ENCODE measurements at regions not wholly inside any gene's neighbourhood (a gene's known extent, or its start where the extent isn't known, plus 50 kb on each side); places are given as distances from the start of the nearest gene placed in this dataset.
A peak's percentile ranks its signal among the peaks of the same experiment; 100 is the strongest.

- Histone ChIP-seq H3K4me2 (ENCODE audit: extremely low read depth, insufficient read depth, low read length) (no peak overlapping the region), H3K27me3 (ENCODE audit: control insufficient read depth, insufficient read depth, low read length) (no peaks in the 10 kb centered on the region), H3K4me1 (ENCODE audit: control insufficient read depth, extremely low read depth, insufficient read depth, low read length) (peaks cover 16% of the 10 kb centered on the region), H3K27ac (ENCODE audit: insufficient read depth, low read length) (no peak overlapping the region), H3K9ac (ENCODE audit: insufficient read depth, low read length) (no peak overlapping the region), H3K9me3 (ENCODE audit: control insufficient read depth, insufficient read depth, low read depth, low read length) (no peaks in the 10 kb centered on the region), H3K4me3 (replicated peaks in 1 of 4; ENCODE audit: control extremely low read depth in 1 of 4, insufficient read depth in 1 of 4, low read depth in 3 of 4, low read length in 4 of 4) (no peak overlapping the region), H3K79me2 (ENCODE audit: control insufficient read depth, insufficient read depth, low read length) (no peaks in the 10 kb centered on the region), H2AFZ (ENCODE audit: low read length) (no peak overlapping the region), H4K20me1 (ENCODE audit: control insufficient read depth, extremely low read depth, insufficient read depth, low read length) (no peaks in the 10 kb centered on the region), H3K36me3 (ENCODE audit: control insufficient read depth, insufficient read depth, low read length) (no peaks in the 10 kb centered on the region)
- DNase-seq (ENCODE audit: low read depth in 2 of 2), result no peak
- TF ChIP-seq EZH2 (IDR thresholded peaks at IDR 0.05; ENCODE audit: low read length, missing control alignments) (no peak), CTCF (conservative IDR thresholded peaks at IDR 0.05 in 1 of 2, IDR thresholded peaks at IDR 0.05 in 1 of 2; ENCODE audit: low read depth in 1 of 2, low read length in 2 of 2) (no peak)
These were observed 65.1 kb downstream of the IRF2BPL start for GRCh38 chr14:76963372-76963771.

GRCh38 chr14:76962303-76962660 lies 66.2 kb downstream of the IRF2BPL start:
- H3K4me2 ChIP-seq (ENCODE audit: extremely low read depth, insufficient read depth, low read length), result peak overlapping the region; percentile 98
- peak overlapping the region; percentile 36 for H3K9ac ChIP-seq (ENCODE audit: insufficient read depth, low read length)
- no peak for DNase-seq (ENCODE audit: low read depth in 2 of 2)
- H3K27me3 ChIP-seq (ENCODE audit: control insufficient read depth, insufficient read depth, low read length), result no peaks in the 10 kb centered on the region
- H2AFZ ChIP-seq (ENCODE audit: low read length), result peak overlapping the region; percentile 74
- H3K9me3 ChIP-seq (ENCODE audit: control insufficient read depth, insufficient read depth, low read depth, low read length), result no peaks in the 10 kb centered on the region
- peak overlapping the region; percentile 94 for H3K27ac ChIP-seq (ENCODE audit: insufficient read depth, low read length)
- H3K4me1 ChIP-seq (ENCODE audit: control insufficient read depth, extremely low read depth, insufficient read depth, low read length), result peaks cover 20% of the 10 kb centered on the region
- H3K36me3 ChIP-seq (ENCODE audit: control insufficient read depth, insufficient read depth, low read length), result no peaks in the 10 kb centered on the region
- H3K79me2 ChIP-seq (ENCODE audit: control insufficient read depth, insufficient read depth, low read length), result no peaks in the 10 kb centered on the region
- peak overlapping the region; percentile 36 to 48 (median 42) for H3K4me3 ChIP-seq (replicated peaks in 1 of 4; ENCODE audit: control extremely low read depth in 1 of 4, insufficient read depth in 1 of 4, low read depth in 3 of 4, low read length in 4 of 4)
- H4K20me1 ChIP-seq (ENCODE audit: control insufficient read depth, extremely low read depth, insufficient read depth, low read length), result no peaks in the 10 kb centered on the region
- TF ChIP-seq CTCF (conservative IDR thresholded peaks at IDR 0.05 in 1 of 2, IDR thresholded peaks at IDR 0.05 in 1 of 2; ENCODE audit: low read depth in 1 of 2, low read length in 2 of 2), result no peak
- no peak for TF ChIP-seq EZH2 (IDR thresholded peaks at IDR 0.05; ENCODE audit: low read length, missing control alignments)

GRCh38 chr14:76961631-76962302 lies 66.7 kb downstream of the IRF2BPL start:
- peak; percentile 88 to 99 for DNase-seq (ENCODE audit: low read depth in 2 of 2)
- H3K36me3 ChIP-seq (ENCODE audit: control insufficient read depth, insufficient read depth, low read length), result no peaks in the 10 kb centered on the region
- H3K9ac ChIP-seq (ENCODE audit: insufficient read depth, low read length), result peak overlapping the region; percentile 65
- H3K79me2 ChIP-seq (ENCODE audit: control insufficient read depth, insufficient read depth, low read length), result no peaks in the 10 kb centered on the region
- H3K27ac ChIP-seq (ENCODE audit: insufficient read depth, low read length), result peak overlapping the region; percentile 94
- no peak for TF ChIP-seq CTCF (conservative IDR thresholded peaks at IDR 0.05 in 1 of 2, IDR thresholded peaks at IDR 0.05 in 1 of 2; ENCODE audit: low read depth in 1 of 2, low read length in 2 of 2)
- TF ChIP-seq EZH2 (IDR thresholded peaks at IDR 0.05; ENCODE audit: low read length, missing control alignments), result no peak
- peak overlapping the region; percentile 40 to 48 (median 44) for H3K4me3 ChIP-seq (replicated peaks in 1 of 4; ENCODE audit: control extremely low read depth in 1 of 4, insufficient read depth in 1 of 4, low read depth in 3 of 4, low read length in 4 of 4)
- H2AFZ ChIP-seq (ENCODE audit: low read length), result peak overlapping the region; percentile 81
- peak overlapping the region; percentile 98 for H3K4me2 ChIP-seq (ENCODE audit: extremely low read depth, insufficient read depth, low read length)
- H3K9me3 ChIP-seq (ENCODE audit: control insufficient read depth, insufficient read depth, low read depth, low read length), result no peaks in the 10 kb centered on the region
- no peaks in the 10 kb centered on the region for H4K20me1 ChIP-seq (ENCODE audit: control insufficient read depth, extremely low read depth, insufficient read depth, low read length)
- peaks cover 25% of the 10 kb centered on the region for H3K4me1 ChIP-seq (ENCODE audit: control insufficient read depth, extremely low read depth, insufficient read depth, low read length)
- no peaks in the 10 kb centered on the region for H3K27me3 ChIP-seq (ENCODE audit: control insufficient read depth, insufficient read depth, low read length)
